GM19240 (cell line): ENCODE measurements at regions not wholly inside any gene's neighbourhood (a gene's known extent, or its start where the extent isn't known, plus 50 kb on each side); places are given as distances from the start of the nearest gene placed in this dataset.
"Not testable (repeated sequence)": the region's sequence is repeated elsewhere in the genome, so short reads cannot be mapped to it uniquely, and the experiment has no call there.

ENCODE experiments used
- DNase-seq: peaks from one replicate; pipeline ENCODE4 v3.0.0; 2011; ENCODE audit warnings: low spot score; ENCODE audit not compliant: insufficient read length

- DNase-seq = no peak
Observed at GRCh38 chr20:22093122-22093521, 387.7 kb downstream of the PAX1 start.

- no peak for DNase-seq
Observed at GRCh38 chr20:22088882-22089281, 383.4 kb downstream of the PAX1 start.

- DNase-seq = no peak
Observed at GRCh38 chr20:22080985-22081384, 375.5 kb downstream of the PAX1 start.

- DNase-seq = no peak
Observed at GRCh38 chr20:22074635-22075034, 369.2 kb downstream of the PAX1 start.

- DNase-seq = no peak
Observed at GRCh38 chr20:22071841-22072240, 366.4 kb downstream of the PAX1 start.

GRCh38 chr20:22070610-22071058, 365.2 kb downstream of the PAX1 start:
- no peak for DNase-seq

- no peak for DNase-seq
Observed at GRCh38 chr20:22063753-22064152, 358.3 kb downstream of the PAX1 start.

- DNase-seq = no peak
Observed at GRCh38 chr20:22062874-22063273, 357.4 kb downstream of the PAX1 start.

GRCh38 chr20:22060610-22061009, 355.1 kb downstream of the PAX1 start:
- no peak for DNase-seq

GRCh38 chr20:22058746-22059145, 353.3 kb downstream of the PAX1 start:
- DNase-seq = no peak

GRCh38 chr20:22055981-22056380, 350.5 kb downstream of the PAX1 start:
- no peak for DNase-seq

GRCh38 chr20:22052025-22052650, 346.7 kb downstream of the PAX1 start:
- no peak for DNase-seq

- DNase-seq = not testable (repeated sequence)
Observed at GRCh38 chr20:22045956-22046507, 340.6 kb downstream of the PAX1 start.

- no peak for DNase-seq
Observed at GRCh38 chr20:22027423-22027822, 322.0 kb downstream of the PAX1 start.

- no peak for DNase-seq
Observed at GRCh38 chr20:22020201-22020600, 314.7 kb downstream of the PAX1 start.

- no peak for DNase-seq
Observed at GRCh38 chr20:22008456-22008855, 303.0 kb downstream of the PAX1 start.

- no peak for DNase-seq
Observed at GRCh38 chr20:22006306-22006705, 300.8 kb downstream of the PAX1 start.

GRCh38 chr20:22005535-22005934, 300.1 kb downstream of the PAX1 start:
- no peak for DNase-seq

- DNase-seq = no peak
Observed at GRCh38 chr20:22004946-22005345, 299.5 kb downstream of the PAX1 start.

GRCh38 chr20:22003680-22004079, 298.2 kb downstream of the PAX1 start:
- no peak for DNase-seq

- no peak for DNase-seq
Observed at GRCh38 chr20:22001886-22002285, 296.4 kb downstream of the PAX1 start.

- no peak for DNase-seq
Observed at GRCh38 chr20:21995461-21995860, 290.0 kb downstream of the PAX1 start.

GRCh38 chr20:21994203-21994602, 288.7 kb downstream of the PAX1 start:
- DNase-seq = no peak
